Vagina (tissue), 2 donors: ENCODE measurements at regions not wholly inside any gene's neighbourhood (a gene's known extent, or its start where the extent isn't known, plus 50 kb on each side); places are given as distances from the start of the nearest gene placed in this dataset.
A peak's percentile ranks its signal among the peaks of the same experiment; 100 is the strongest.

Source experiments
- DNase-seq, 2 donors: peaks; one replicate each; pipeline ENCODE4 v3.0.0-alpha.2; 2017; ENCODE audit errors: extremely low spot score in 2 of 2
- H3K27ac ChIP-seq: fragments of 200-600 bp; sonication (generic); one replicate; pipeline ENCODE4 v1.5.1; 2019
- H3K27me3 ChIP-seq: fragments of 200-600 bp; sonication (generic); one replicate; pipeline ENCODE4 v1.5.1; 2019
- H3K36me3 ChIP-seq, 2 donors: fragments of 200-600 bp; sonication (generic); one replicate each; pipeline ENCODE4 v1.5.1; 2017 to 2019
- H3K4me1 ChIP-seq: fragments of 200-600 bp; sonication (generic); one replicate; pipeline ENCODE4 v1.5.1; 2019
- H3K4me3 ChIP-seq, 2 donors: fragments of 200-600 bp; sonication (generic); 1 replicate in 1 of 2; 2 replicates in 1 of 2; pipeline ENCODE4 v1.5.1; 2016 to 2019
- H3K9me3 ChIP-seq: fragments of 200-600 bp; sonication (generic); one replicate; pipeline ENCODE4 v1.5.1; 2019
- POLR2A ChIP-seq, 2 donors: fragments of 450-650 bp; IDR thresholded peaks; one replicate each; pipeline ENCODE4 v1.6.1; 2017; ENCODE audit warnings: antibody characterized with exemption in 2 of 2, mild to moderate bottlenecking in 2 of 2, moderate library complexity in 2 of 2
- POLR2AphosphoS5 ChIP-seq, 2 donors: sonication (generic); formaldehyde crosslinking; IDR thresholded peaks; one replicate each; pipeline ENCODE4 v1.9.0; 2017; ENCODE audit warnings: antibody characterized with exemption in 2 of 2, mild to moderate bottlenecking in 2 of 2, low read depth in 1 of 2; ENCODE audit not compliant: insufficient read depth in 1 of 2
- intact Hi-C: fragments of 100-400 bp; cut with DNase I; formaldehyde crosslinking; loops from one replicate; pipeline ENCODE4 v1.15.1; 2023
- TF ChIP-seq, protein P1 (sequence below), 3 experiments: fragments of 450-650 bp in 2 of 3; fragments of 200-600 bp in 1 of 3; sonication (generic) in 1 of 3; IDR thresholded peaks; one replicate each; pipeline ENCODE4 v1.5.1; 2017 to 2019; ENCODE audit warnings: antibody characterized with exemption in 3 of 3, mild to moderate bottlenecking in 2 of 3, moderate library complexity in 2 of 3

DNA sequence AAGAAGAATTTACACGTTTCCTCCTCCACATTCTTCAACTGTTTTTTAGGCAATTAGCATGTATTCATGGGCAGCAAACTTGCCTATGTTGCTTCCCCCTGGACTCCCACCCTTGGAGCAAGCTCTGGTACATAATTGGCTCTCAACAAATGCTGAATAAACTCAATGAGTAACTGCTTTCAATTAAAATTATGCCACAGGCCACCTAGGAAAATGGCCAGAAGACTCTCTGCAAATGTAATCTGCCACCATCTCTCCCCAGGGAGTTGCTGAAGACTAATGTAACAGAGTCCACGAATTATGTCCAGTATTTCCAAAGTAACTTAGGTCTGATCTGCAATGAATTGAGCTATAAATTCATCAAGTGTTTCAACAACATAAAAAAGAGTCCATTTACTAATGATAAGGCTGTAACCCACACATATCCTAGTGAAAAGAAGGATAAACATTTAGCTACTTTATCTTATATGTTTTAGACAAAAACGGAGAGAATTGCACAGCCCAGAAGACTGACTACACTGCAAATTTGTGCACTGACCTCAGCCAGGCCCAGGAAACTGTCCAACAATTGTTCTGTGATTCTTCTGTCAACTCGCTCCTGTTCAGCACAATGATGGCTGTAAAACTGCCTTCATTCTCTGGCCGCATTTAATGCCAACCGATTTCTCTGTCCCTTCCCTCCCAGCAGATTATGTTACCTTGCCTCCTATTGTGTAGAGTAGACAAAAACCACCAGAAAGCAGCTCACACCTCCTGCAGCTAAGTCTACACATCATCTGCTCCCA, 808.6 kb upstream of the ARGLU1 start:
- intact Hi-C loops: no loop called here
- Histone ChIP-seq H3K9me3 (no peaks in the 10 kb centered on the region), H3K36me3 (no peaks in the 10 kb centered on the region), H3K4me1 (no peaks in the 10 kb centered on the region), H3K27ac (no peak overlapping the region), H3K27me3 (no peaks in the 10 kb centered on the region), H3K4me3 (no peak overlapping the region)
- DNase-seq: no peak
- no peak for TF ChIP-seq POLR2AphosphoS5 (IDR thresholded peaks at IDR 0.05; ENCODE audit: insufficient read depth in 1 of 2, low read depth in 1 of 2)
- TF ChIP-seq POLR2A (IDR thresholded peaks at IDR 0.05): no peak
- TF ChIP-seq, protein P1, sequence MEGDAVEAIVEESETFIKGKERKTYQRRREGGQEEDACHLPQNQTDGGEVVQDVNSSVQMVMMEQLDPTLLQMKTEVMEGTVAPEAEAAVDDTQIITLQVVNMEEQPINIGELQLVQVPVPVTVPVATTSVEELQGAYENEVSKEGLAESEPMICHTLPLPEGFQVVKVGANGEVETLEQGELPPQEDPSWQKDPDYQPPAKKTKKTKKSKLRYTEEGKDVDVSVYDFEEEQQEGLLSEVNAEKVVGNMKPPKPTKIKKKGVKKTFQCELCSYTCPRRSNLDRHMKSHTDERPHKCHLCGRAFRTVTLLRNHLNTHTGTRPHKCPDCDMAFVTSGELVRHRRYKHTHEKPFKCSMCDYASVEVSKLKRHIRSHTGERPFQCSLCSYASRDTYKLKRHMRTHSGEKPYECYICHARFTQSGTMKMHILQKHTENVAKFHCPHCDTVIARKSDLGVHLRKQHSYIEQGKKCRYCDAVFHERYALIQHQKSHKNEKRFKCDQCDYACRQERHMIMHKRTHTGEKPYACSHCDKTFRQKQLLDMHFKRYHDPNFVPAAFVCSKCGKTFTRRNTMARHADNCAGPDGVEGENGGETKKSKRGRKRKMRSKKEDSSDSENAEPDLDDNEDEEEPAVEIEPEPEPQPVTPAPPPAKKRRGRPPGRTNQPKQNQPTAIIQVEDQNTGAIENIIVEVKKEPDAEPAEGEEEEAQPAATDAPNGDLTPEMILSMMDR (IDR thresholded peaks at IDR 0.05): no peak

DNA sequence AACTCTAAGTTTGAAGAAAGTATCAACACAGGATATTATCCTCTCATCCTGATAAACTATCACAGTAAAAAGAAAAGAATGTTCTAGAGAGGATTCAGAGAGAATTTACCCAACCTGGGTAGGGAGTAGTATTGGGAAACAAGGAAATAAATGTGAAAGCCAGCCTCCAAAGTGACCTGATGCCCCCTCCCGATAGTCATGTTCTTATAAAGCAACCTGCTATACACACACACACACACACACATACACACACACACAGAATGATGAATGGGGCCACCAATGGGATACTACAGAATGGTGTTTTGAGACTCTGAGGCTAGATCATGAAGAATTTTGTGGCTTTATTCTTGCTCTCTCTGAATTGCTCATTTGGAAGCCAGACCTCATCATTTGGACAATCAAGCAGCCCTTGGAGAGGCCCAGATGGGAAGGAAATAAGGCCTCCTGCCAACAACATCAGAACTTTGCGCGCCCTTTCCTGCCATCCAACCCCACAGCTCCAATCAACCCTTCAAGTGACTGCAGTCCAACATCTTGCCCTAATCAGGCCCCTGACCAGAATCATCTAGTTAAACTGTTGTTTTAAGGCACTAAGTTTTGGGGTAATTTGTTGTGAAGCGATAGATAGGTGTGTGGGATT, 807.9 kb upstream of the ARGLU1 start:
- no peak for TF ChIP-seq POLR2A (IDR thresholded peaks at IDR 0.05)
- TF ChIP-seq, protein P1 (IDR thresholded peaks at IDR 0.05): no peak
- TF ChIP-seq POLR2AphosphoS5 (IDR thresholded peaks at IDR 0.05; ENCODE audit: insufficient read depth in 1 of 2, low read depth in 1 of 2): no peak
- no peak overlapping the region for H3K4me3 ChIP-seq
- H3K27me3 ChIP-seq: no peaks in the 10 kb centered on the region
- no peaks in the 10 kb centered on the region for H3K36me3 ChIP-seq
- intact Hi-C loops: no loop called here
- no peaks in the 10 kb centered on the region for H3K9me3 ChIP-seq
- no peak for DNase-seq
- no peaks in the 10 kb centered on the region for H3K4me1 ChIP-seq
- no peak overlapping the region for H3K27ac ChIP-seq

DNA sequence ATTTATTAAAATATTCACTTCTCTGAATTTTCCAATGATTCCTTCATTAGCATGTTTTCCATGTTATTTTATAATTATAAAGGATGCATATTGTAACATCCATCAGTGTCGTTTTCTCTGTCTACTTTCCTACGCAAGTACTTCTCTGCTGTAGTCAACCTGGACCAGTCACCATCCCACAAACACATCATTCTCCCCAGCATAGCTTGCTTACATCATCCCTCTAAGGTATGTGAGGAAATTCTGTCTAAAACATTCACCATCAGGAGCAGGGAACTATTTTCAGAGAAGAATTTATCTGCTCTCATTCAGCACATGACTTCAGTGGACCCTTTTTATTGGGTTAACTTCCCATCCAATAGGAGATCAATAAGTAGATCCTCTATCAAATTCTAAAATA, 806.1 kb upstream of the ARGLU1 start:
- Histone ChIP-seq H3K27ac (no peak overlapping the region), H3K4me3 (no peak overlapping the region), H3K4me1 (no peaks in the 10 kb centered on the region), H3K36me3 (no peaks in the 10 kb centered on the region), H3K27me3 (no peaks in the 10 kb centered on the region), H3K9me3 (no peaks in the 10 kb centered on the region)
- TF ChIP-seq POLR2AphosphoS5 (IDR thresholded peaks at IDR 0.05; ENCODE audit: insufficient read depth in 1 of 2, low read depth in 1 of 2): no peak
- TF ChIP-seq, protein P1 (IDR thresholded peaks at IDR 0.05): no peak
- TF ChIP-seq POLR2A (IDR thresholded peaks at IDR 0.05): no peak
- intact Hi-C loops: no loop called here
- no peak for DNase-seq

DNA sequence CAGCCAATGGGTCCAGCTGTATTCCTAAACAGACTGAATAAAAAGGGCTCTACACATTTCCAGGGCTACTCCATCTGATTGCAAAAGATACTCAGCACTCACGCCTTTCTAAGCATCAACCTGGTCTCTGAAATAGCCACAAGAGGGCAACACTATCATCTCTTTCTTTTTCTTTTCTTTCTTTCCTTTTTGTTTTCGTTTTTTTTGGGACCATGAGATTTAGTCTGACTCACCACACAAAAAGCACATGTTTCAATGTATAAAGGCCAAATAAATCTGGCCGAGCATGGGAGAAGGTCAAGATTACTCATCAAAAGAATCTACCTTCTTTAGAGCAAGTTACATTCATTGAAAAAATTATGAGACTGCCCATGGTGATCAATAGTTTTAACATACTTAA, 805.6 kb upstream of the ARGLU1 start:
- H3K27ac ChIP-seq: no peak overlapping the region
- H3K4me1 ChIP-seq: no peaks in the 10 kb centered on the region
- intact Hi-C loops: no loop called here
- no peak overlapping the region for H3K4me3 ChIP-seq
- no peaks in the 10 kb centered on the region for H3K27me3 ChIP-seq
- no peaks in the 10 kb centered on the region for H3K9me3 ChIP-seq
- no peak for TF ChIP-seq POLR2AphosphoS5 (IDR thresholded peaks at IDR 0.05; ENCODE audit: insufficient read depth in 1 of 2, low read depth in 1 of 2)
- no peak for TF ChIP-seq POLR2A (IDR thresholded peaks at IDR 0.05)
- TF ChIP-seq, protein P1 (IDR thresholded peaks at IDR 0.05): peak in 2 of 3 experiments; percentile 14 to 21
- H3K36me3 ChIP-seq: no peaks in the 10 kb centered on the region
- DNase-seq: no peak
